H1 (cell line): ENCODE measurements at regions not wholly inside any gene's neighbourhood (a gene's known extent, or its start where the extent isn't known, plus 50 kb on each side); places are given as distances from the start of the nearest gene placed in this dataset.

Source experiments
- CEBPB ChIP-seq: IDR thresholded peaks from 2 replicates; pipeline ENCODE4 v1.6.1; 2012; ENCODE audit warnings: low read depth, low read length
- EZH2 ChIP-seq: fragments of 200-600 bp; sonication (generic); IDR thresholded peaks from 2 replicates; pipeline ENCODE4 v1.7.1; 2012; ENCODE audit warnings: low read depth, mild to moderate bottlenecking, moderate library complexity, low read length, inconsistent platforms; ENCODE audit not compliant: severe bottlenecking
- POLR2A ChIP-seq, 2 experiments: IDR thresholded peaks; 1 replicate in 1 of 2; 2 replicates in 1 of 2; pipeline ENCODE4 v1.6.1; 2011; ENCODE audit warnings: low read depth in 2 of 2, low read length in 2 of 2, mild to moderate bottlenecking in 2 of 2; ENCODE audit errors: control extremely low read depth in 1 of 2
- TF ChIP-seq, protein P1 (sequence below): IDR thresholded peaks from 2 replicates; pipeline ENCODE4 v1.6.1; 2012; ENCODE audit warnings: inconsistent platforms
- TF ChIP-seq, protein P2 (sequence below), 3 experiments: IDR thresholded peaks; 1 replicate in 2 of 3; 2 replicates in 1 of 3; pipeline versions ENCODE4 v1.5.1 to v1.6.1; 2011; ENCODE audit warnings: low read length in 3 of 3, mild to moderate bottlenecking in 3 of 3, inconsistent platforms in 2 of 3, low read depth in 1 of 3, moderate library complexity in 1 of 3; ENCODE audit not compliant: insufficient read depth in 1 of 3; ENCODE audit errors: control extremely low read depth in 1 of 3

DNA sequence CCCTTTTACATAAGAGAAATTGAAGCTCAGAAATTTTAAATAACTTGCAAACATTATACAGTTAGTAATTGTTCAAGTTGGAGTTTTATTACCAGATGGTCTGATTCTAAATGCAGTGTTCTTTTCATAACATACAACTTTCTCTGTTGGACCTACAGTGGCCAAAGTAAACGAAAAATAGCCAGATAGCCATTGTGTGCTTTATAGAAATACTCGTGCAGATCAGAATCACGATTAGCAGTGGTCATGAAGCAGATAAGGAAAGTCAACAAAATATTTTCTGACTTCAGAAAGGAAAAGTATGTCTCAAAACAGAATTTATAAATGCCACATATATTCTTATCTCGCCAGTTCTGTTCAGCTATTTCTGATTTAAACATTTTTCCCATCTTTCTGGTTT lies 436.9 kb downstream of the CNTN6 start:
- TF ChIP-seq, protein P1, sequence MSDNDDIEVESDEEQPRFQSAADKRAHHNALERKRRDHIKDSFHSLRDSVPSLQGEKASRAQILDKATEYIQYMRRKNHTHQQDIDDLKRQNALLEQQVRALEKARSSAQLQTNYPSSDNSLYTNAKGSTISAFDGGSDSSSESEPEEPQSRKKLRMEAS = no peak
- no peak for TF ChIP-seq POLR2A (IDR thresholded peaks at IDR 0.05; ENCODE audit: control extremely low read depth in 1 of 2, low read depth in 2 of 2, low read length in 2 of 2)
- TF ChIP-seq, protein P2, sequence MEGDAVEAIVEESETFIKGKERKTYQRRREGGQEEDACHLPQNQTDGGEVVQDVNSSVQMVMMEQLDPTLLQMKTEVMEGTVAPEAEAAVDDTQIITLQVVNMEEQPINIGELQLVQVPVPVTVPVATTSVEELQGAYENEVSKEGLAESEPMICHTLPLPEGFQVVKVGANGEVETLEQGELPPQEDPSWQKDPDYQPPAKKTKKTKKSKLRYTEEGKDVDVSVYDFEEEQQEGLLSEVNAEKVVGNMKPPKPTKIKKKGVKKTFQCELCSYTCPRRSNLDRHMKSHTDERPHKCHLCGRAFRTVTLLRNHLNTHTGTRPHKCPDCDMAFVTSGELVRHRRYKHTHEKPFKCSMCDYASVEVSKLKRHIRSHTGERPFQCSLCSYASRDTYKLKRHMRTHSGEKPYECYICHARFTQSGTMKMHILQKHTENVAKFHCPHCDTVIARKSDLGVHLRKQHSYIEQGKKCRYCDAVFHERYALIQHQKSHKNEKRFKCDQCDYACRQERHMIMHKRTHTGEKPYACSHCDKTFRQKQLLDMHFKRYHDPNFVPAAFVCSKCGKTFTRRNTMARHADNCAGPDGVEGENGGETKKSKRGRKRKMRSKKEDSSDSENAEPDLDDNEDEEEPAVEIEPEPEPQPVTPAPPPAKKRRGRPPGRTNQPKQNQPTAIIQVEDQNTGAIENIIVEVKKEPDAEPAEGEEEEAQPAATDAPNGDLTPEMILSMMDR (IDR thresholded peaks at IDR 0.05; ENCODE audit: control extremely low read depth in 1 of 3, insufficient read depth in 1 of 3, low read depth in 1 of 3, low read length in 3 of 3) = no peak
- no peak for TF ChIP-seq CEBPB
- no peak for TF ChIP-seq EZH2
